GM19239 (cell line): ENCODE measurements at regions not wholly inside any gene's neighbourhood (a gene's known extent, or its start where the extent isn't known, plus 50 kb on each side); places are given as distances from the start of the nearest gene placed in this dataset.
"Not testable (repeated sequence)": the region's sequence is repeated elsewhere in the genome, so short reads cannot be mapped to it uniquely, and the experiment has no call there.

ENCODE experiments used
- DNase-seq: peaks from one replicate; pipeline ENCODE4 v3.0.0; 2011; ENCODE audit warnings: low spot score; ENCODE audit not compliant: insufficient read length
- FAIRE-seq: peaks from 2 replicates; lab custom pipeline; 2011; peaks lifted over from hg19 to GRCh38; lab: Jason Lieb, UNC

- DNase-seq: no peak
- FAIRE-seq: no peak
These were observed 91.9 kb downstream of the FCRL5 start for GRCh38 chr1:157460381-157460780.

DNA sequence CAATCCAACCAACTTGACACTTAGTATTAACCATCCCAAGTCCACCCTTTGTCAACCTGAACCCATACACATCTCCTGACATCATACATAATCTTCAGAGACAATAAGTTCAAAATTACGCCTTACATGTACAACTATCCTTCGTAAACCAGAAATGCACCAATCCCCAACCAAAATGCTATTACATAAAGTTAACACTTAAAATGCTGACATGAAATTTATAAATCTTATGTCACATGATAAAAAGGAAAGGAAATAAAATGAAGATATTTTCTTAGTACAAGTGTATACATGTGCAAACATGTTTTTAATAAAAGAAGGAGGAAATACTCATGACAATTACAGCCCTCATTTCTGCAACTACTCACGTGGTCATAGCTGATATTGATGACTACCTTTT lies 95.0 kb downstream of the FCRL5 start:
- FAIRE-seq: no peak
- DNase-seq: no peak

GRCh38 chr1:157455318-157455717 lies 97.0 kb downstream of the FCRL5 start:
- no peak for FAIRE-seq

DNA sequence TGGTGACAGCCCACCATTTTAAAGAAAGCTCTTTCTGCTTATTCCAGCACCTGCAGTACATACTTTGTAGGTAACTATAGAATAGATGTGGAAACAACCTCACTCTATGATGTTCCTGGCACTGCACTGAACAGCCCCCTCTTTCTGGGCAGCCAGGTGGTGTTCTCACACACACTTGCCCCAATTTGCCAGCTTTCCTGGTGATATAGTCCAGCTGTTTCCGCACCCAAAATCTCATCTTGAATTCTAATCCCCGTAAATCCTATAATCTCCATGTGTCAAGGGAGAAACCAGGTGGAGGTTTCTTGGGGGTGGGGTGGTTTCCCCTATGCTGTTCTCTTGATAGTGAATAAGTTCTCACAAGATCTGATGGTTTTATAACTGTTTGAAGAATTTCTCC lies 102.2 kb downstream of the FCRL5 start:
- DNase-seq (no peak), FAIRE-seq (no peak)

More at GRCh38 chr1:157455318-157455717, 97.0 kb downstream of the FCRL5 start:
- no peak for DNase-seq

GRCh38 chr1:157448636-157449035 lies 103.7 kb downstream of the FCRL5 start:
- no peak for DNase-seq
- FAIRE-seq: no peak

GRCh38 chr1:157446356-157446755 lies 106.0 kb downstream of the FCRL5 start:
- not testable (repeated sequence) for DNase-seq, FAIRE-seq

GRCh38 chr1:157445616-157446140 lies 106.6 kb downstream of the FCRL5 start:
- DNase-seq, FAIRE-seq: not testable (repeated sequence)

GRCh38 chr1:157442065-157442464 lies 110.2 kb downstream of the FCRL5 start:
- FAIRE-seq (no peak), DNase-seq (no peak)

DNA sequence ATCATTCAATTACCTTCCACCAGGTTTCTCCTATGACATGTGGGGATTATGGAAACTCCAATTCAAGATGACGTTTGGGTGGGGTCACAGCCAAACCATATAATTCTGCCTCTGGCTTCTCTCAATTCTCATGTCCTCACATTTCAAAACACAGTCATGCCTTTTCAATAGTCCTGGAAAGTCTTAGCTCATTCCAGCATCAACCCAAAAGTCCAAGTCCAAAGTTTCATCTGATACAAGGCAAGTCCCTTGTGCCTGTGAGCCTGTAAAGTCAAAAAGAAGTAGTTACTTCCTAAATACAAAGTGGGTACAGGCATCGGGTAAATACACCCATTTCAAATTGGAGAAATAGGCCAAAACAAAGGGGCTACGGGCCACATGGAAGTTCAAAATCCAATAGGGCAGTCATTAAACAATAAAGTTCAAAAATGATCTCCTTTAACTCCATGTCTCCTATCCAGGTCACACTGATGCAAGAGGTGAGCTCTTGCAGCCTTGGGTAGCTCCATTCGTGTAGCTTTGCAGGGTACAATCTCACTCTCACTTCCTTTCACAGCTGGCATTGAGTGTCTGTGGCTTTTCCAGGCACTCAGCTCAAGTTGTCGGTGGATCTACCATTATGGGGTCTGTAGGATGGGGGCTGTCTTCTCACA lies 112.9 kb downstream of the FCRL5 start:
- FAIRE-seq (no peak), DNase-seq (no peak)

- FAIRE-seq (no peak), DNase-seq (no peak)
These were observed 113.7 kb downstream of the FCRL5 start for GRCh38 chr1:157438613-157439012.

GRCh38 chr1:157438146-157438545 lies 114.2 kb downstream of the FCRL5 start:
- DNase-seq (no peak), FAIRE-seq (no peak)

- DNase-seq (no peak), FAIRE-seq (no peak)
These were observed 115.0 kb downstream of the FCRL5 start for GRCh38 chr1:157437296-157437695.

DNA sequence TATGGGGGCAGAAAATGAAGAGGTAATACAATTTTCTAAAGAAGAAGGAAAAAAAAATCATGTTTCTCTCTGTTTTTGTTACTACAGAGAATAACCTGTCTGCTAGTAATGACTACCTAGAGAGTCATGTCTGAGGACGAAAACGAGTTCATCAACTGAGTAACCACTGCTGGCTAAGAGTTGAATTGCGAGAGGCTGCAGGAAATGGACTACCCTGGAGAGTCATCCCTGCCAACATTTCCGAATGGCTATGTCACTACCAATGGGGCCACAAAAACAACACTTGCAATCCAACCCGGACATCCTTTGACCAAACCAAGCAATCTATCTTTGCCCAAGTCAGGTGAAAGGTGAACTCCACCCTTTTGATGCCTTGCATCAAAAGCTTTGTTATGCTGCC lies 120.6 kb downstream of the FCRL5 start:
- no peak for DNase-seq
- no peak for FAIRE-seq

DNA sequence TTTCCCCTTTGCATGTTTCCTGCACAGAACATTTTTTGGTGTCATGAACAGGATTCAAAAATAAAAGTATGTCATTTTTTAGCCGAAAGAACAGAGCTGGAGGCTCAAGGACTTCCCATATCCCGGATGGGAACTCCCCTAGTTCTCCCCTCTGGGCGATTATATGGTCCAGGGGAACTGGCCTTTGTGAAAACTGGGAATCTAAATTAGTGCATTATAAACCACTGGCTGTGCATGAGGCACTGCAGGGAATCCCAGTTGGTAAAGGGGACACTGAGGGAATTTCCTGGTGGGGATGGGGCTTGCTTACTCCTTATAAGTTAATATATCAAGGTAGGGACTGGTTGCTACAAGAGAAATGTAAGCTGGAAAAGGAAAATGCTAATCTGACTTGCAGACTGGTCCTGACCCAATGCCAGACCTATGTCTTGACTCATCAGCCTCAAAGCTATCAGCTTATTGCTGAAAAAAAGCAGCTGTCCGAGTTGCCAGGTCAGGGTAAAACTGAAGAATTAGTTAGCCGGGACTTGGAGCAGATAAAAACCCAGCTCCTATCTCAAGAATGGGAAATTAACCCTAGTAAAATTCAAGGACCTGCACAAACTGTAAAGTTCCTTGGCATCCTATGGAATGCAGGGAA lies 122.6 kb downstream of the FCRL5 start:
- DNase-seq (no peak), FAIRE-seq (no peak)

GRCh38 chr1:157423764-157424163 lies 128.6 kb downstream of the FCRL5 start:
- not testable (repeated sequence) for FAIRE-seq, DNase-seq

- DNase-seq: no peak
- no peak for FAIRE-seq
These were observed 132.3 kb downstream of the FCRL5 start for GRCh38 chr1:157419845-157420542.

GRCh38 chr1:157418659-157419058 lies 133.7 kb downstream of the FCRL5 start:
- DNase-seq: no peak
- FAIRE-seq: no peak

DNA sequence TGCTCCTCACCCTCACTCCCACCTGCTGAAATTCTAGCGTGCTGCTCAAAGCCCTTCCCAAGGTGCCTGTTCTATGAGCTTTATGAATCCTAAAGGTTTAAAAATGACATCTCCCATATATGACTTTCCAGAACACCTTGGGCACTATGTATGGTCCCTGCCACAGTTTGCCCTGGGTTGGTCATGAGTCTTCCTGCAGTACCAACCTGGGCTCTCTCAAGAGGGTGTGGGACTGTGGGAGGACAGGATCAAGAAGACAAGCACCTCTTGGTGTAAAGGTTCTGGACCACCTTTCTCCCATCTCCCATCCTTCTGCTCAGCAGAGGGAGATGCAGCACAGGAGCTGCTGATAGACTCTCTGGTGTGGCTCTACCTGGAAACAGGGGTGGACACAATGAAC lies 134.1 kb downstream of the FCRL5 start:
- DNase-seq (no peak), FAIRE-seq (no peak)

DNA sequence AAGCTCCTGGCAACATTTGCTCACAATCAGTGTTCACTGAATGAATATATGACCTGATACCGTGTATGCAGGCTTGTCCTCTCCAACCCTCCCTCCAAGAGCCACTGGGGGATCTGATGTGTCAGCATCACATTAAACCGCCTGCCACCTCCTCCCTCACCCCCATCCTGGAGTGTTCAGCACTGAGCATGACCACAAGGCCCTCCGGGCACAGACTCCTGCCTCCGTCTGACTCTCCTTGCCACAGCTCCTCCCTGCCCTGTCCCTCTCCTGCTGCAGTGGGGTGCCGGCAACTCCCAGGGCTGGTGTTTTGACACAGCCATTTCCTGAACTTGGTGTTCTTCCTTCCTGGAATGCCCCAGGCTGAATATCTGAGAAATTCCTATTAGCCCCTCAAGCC lies 136.7 kb downstream of the FCRL5 start:
- no peak for FAIRE-seq

DNA sequence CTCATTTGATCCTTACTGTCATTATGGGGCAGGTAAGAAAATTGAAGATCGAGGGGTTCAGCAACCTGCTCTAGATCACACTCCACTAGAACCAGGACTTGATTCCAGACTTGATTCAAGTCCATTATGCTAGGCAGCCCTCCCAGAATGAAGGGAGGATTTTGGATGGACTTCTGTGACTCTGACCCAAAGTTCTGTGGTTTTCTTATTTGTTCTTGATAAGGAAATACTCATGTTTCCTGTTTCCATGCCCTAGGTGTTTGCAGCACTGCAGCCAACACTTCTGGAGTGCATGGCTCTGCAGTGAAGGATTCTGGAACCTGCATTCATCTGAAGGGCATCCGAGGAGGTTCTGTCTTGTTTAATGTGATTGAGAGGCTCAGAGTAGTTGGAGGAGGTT lies 140.0 kb downstream of the FCRL5 start:
- DNase-seq (no peak), FAIRE-seq (no peak)

More for the DNA sequence above, 136.7 kb downstream of the FCRL5 start:
- no peak for DNase-seq

- no peak for FAIRE-seq
- no peak for DNase-seq
These were observed 140.5 kb downstream of the FCRL5 start for GRCh38 chr1:157411769-157412168.
